H1 (cell line): ENCODE measurements at regions not wholly inside any gene's neighbourhood (a gene's known extent, or its start where the extent isn't known, plus 50 kb on each side); places are given as distances from the start of the nearest gene placed in this dataset.

Source experiments
- CTCF ChIA-PET: fragments of 300-600 bp; sonication (Branson Sonifier 250); formaldehyde crosslinking; loops from one replicate; lab custom pipeline; 2021; ENCODE audit not compliant: partially characterized antibody; lab: Charles Lee
- POLR2A ChIA-PET: fragments of 300-600 bp; sonication (Branson Sonifier 250); formaldehyde crosslinking; loops from one replicate; lab custom pipeline; 2021; ENCODE audit warnings: inconsistent platforms; ENCODE audit not compliant: partially characterized antibody; lab: Charles Lee
- DNase-seq, 2 experiments: peaks; one replicate each; pipeline versions ENCODE4 v3.0.0 to v3.0.0-alpha.2; 2010 to 2022; ENCODE audit warnings: low spot score in 2 of 2, low read depth in 1 of 2, mixed read lengths in 1 of 2
- FAIRE-seq: peaks from 2 replicates; lab custom pipeline; 2011; peaks lifted over from hg19 to GRCh38; lab: Jason Lieb, UNC
- H2AFZ ChIP-seq: 2 replicates; pipeline ENCODE4 v1.8.1; 2012; ENCODE audit warnings: low read length, inconsistent platforms
- H2AK5ac ChIP-seq: 2 replicates; pipeline ENCODE4 v1.6.1; 2013; ENCODE audit warnings: low read depth, low read length
- H2BK120ac ChIP-seq: replicated peaks from 2 replicates; pipeline ENCODE3; 2013; ENCODE audit warnings: low read depth, low read length, inconsistent platforms
- H2BK12ac ChIP-seq: 2 replicates; pipeline ENCODE4 v1.6.1; 2013; ENCODE audit warnings: low read depth, low read length
- H2BK15ac ChIP-seq: 2 replicates; pipeline ENCODE4 v1.6.1; 2013; ENCODE audit warnings: low read length
- H2BK20ac ChIP-seq: 2 replicates; pipeline ENCODE4 v1.6.1; 2013; ENCODE audit warnings: low read length
- H2BK5ac ChIP-seq: 2 replicates; pipeline ENCODE4 v1.6.1; 2013; ENCODE audit warnings: low read depth, low read length
- H3K14ac ChIP-seq: 2 replicates; pipeline ENCODE4 v1.6.1; 2013; ENCODE audit warnings: inconsistent platforms; ENCODE audit not compliant: insufficient read length
- H3K18ac ChIP-seq: 2 replicates; pipeline ENCODE4 v1.6.1; 2013; ENCODE audit warnings: low read length; ENCODE audit errors: extremely low read depth
- H3K23ac ChIP-seq: 2 replicates; pipeline ENCODE4 v1.6.1; 2013; ENCODE audit warnings: inconsistent platforms; ENCODE audit not compliant: insufficient read length
- H3K23me2 ChIP-seq: 2 replicates; pipeline ENCODE4 v1.6.1; 2013; ENCODE audit warnings: low read depth, low read length
- H3K27ac ChIP-seq: 2 replicates; pipeline ENCODE4 v1.6.1; 2011; ENCODE audit warnings: low read depth, low read length, inconsistent platforms
- H3K27me3 ChIP-seq, 4 experiments: replicated peaks in 1 of 4; 1 replicate in 1 of 4; 2 replicates in 3 of 4; pipeline versions ENCODE4 v1.6.1 to v1.8.1; 2011 to 2013; ENCODE audit warnings: low read length in 3 of 4, mild to moderate bottlenecking in 3 of 4, inconsistent platforms in 2 of 4, mixed read lengths in 2 of 4, moderate library complexity in 1 of 4; ENCODE audit not compliant: control insufficient read depth in 3 of 4, insufficient read depth in 3 of 4; ENCODE audit errors: extremely low read depth in 1 of 4
- H3K36me3 ChIP-seq, 4 experiments: 2 replicates each; pipeline versions ENCODE4 v1.6.1 to v1.8.1; 2011 to 2013; ENCODE audit warnings: mild to moderate bottlenecking in 4 of 4, low read length in 3 of 4, moderate library complexity in 2 of 4, control low read depth in 1 of 4, inconsistent platforms in 1 of 4; ENCODE audit not compliant: insufficient read depth in 4 of 4, control insufficient read depth in 2 of 4
- H3K4ac ChIP-seq: replicated peaks from 2 replicates; pipeline ENCODE3; 2013; ENCODE audit warnings: low read length, low read depth, mixed read lengths, inconsistent platforms; ENCODE audit not compliant: insufficient read length
- H3K4me1 ChIP-seq, 4 experiments: replicated peaks in 1 of 4; 1 replicate in 1 of 4; 2 replicates in 3 of 4; pipeline versions ENCODE4 v1.6.1 to v1.8.1; 2011 to 2013; ENCODE audit warnings: low read length in 3 of 4, inconsistent platforms in 2 of 4, mixed read lengths in 1 of 4; ENCODE audit not compliant: insufficient read depth in 4 of 4, control insufficient read depth in 3 of 4
- H3K4me2 ChIP-seq, 2 experiments: 2 replicates each; pipeline versions ENCODE4 v1.6.1 to v1.8.1; 2011 to 2013; ENCODE audit warnings: low read depth in 2 of 2, low read length in 2 of 2, control low read depth in 1 of 2, inconsistent platforms in 1 of 2, mild to moderate bottlenecking in 1 of 2; ENCODE audit not compliant: insufficient read depth in 1 of 2
- H3K4me3 ChIP-seq, 4 experiments: fragments of 200-600, 300-600 bp in 1 of 4; sonication (generic), shearing (Covaris generic), sonication (Bioruptor Twin) in 1 of 4; 2 replicates each; pipeline versions ENCODE4 v1.5.1 to v1.8.1; 2011 to 2016; ENCODE audit warnings: low read length in 4 of 4, low read depth in 3 of 4, control low read depth in 2 of 4, inconsistent platforms in 2 of 4, mild to moderate bottlenecking in 2 of 4, mixed read lengths in 1 of 4, moderate library complexity in 1 of 4; ENCODE audit not compliant: insufficient read depth in 2 of 4; ENCODE audit errors: extremely low read depth in 1 of 4
- H3K56ac ChIP-seq: replicated peaks from 2 replicates; pipeline ENCODE3; 2013; ENCODE audit warnings: low read depth, mild to moderate bottlenecking, mixed read lengths, low read length, inconsistent platforms; ENCODE audit not compliant: insufficient read length
- H3K79me1 ChIP-seq: 2 replicates; pipeline ENCODE4 v1.6.1; 2013; ENCODE audit warnings: low read depth, low read length, control low read depth
- H3K79me2 ChIP-seq, 2 experiments: 2 replicates each; pipeline versions ENCODE4 v1.6.1 to v1.8.1; 2012 to 2013; ENCODE audit warnings: low read length in 2 of 2, mild to moderate bottlenecking in 2 of 2, inconsistent platforms in 1 of 2; ENCODE audit not compliant: insufficient read depth in 2 of 2, control insufficient read depth in 1 of 2
- H3K9ac ChIP-seq, 4 experiments: replicated peaks in 1 of 4; 1 replicate in 1 of 4; 2 replicates in 3 of 4; pipeline versions ENCODE4 v1.6.1 to v1.8.1; 2011 to 2013; ENCODE audit warnings: low read depth in 3 of 4, low read length in 3 of 4, control low read depth in 2 of 4, mild to moderate bottlenecking in 2 of 4, moderate library complexity in 2 of 4, inconsistent platforms in 1 of 4; ENCODE audit errors: extremely low read depth in 1 of 4
- H3K9me3 ChIP-seq, 2 experiments: 2 replicates each; pipeline versions ENCODE4 v1.6.1 to v1.8.1; 2012 to 2013; ENCODE audit warnings: mild to moderate bottlenecking in 2 of 2, moderate library complexity in 2 of 2, control low read depth in 1 of 2, inconsistent platforms in 1 of 2, low read depth in 1 of 2, low read length in 1 of 2, mixed read lengths in 1 of 2; ENCODE audit not compliant: insufficient read depth in 2 of 2
- H4K20me1 ChIP-seq, 2 experiments: replicated peaks in 1 of 2; 2 replicates each; pipeline versions ENCODE3 to v1.8.1; 2011 to 2013; ENCODE audit warnings: inconsistent platforms in 2 of 2, low read length in 2 of 2, mild to moderate bottlenecking in 1 of 2; ENCODE audit not compliant: insufficient read depth in 2 of 2, control insufficient read depth in 1 of 2
- H4K5ac ChIP-seq: 2 replicates; pipeline ENCODE4 v1.6.1; 2013; ENCODE audit warnings: low read length, low read depth, mixed read lengths, inconsistent platforms; ENCODE audit not compliant: insufficient read length
- H4K8ac ChIP-seq: 2 replicates; pipeline ENCODE4 v1.8.0; 2013; ENCODE audit warnings: mild to moderate bottlenecking, moderate library complexity, low read length, inconsistent platforms; ENCODE audit not compliant: insufficient read depth; ENCODE audit errors: extremely low read depth
- H4K91ac ChIP-seq: replicated peaks from 2 replicates; pipeline ENCODE3; 2013; ENCODE audit warnings: low read length, mixed read lengths, inconsistent platforms; ENCODE audit not compliant: insufficient read length
- CHD2 ChIP-seq: IDR thresholded peaks from 2 replicates; pipeline ENCODE4 v1.6.1; 2012; ENCODE audit warnings: low read length, improper control_type of control experiment
- KDM1A ChIP-seq: fragments of 200-600, 300-600 bp; sonication (generic); IDR thresholded peaks from 2 replicates; pipeline ENCODE4 v1.7.1; 2016; ENCODE audit warnings: mild to moderate bottlenecking, low read length, borderline replicate concordance
- POU5F1 ChIP-seq: IDR thresholded peaks from 2 replicates; pipeline ENCODE4 v1.6.1; 2011; ENCODE audit warnings: low read depth, mild to moderate bottlenecking, low read length, moderate library complexity
- SIX5 ChIP-seq: IDR thresholded peaks from 2 replicates; pipeline ENCODE4 v1.6.1; 2011; ENCODE audit warnings: mild to moderate bottlenecking, low read depth, low read length
- TAF1 ChIP-seq: IDR thresholded peaks from 2 replicates; pipeline ENCODE4 v1.6.1; 2011; ENCODE audit warnings: mild to moderate bottlenecking, low read depth, low read length
- WGBS, 2 experiments: shearing (Covaris generic) in 1 of 2; methylation state at CpG; one replicate each; pipeline versions ENCODE4 v1.1.6 to v1.1.7; 2013 to 2015; ENCODE audit warnings: low lambda C conversion rate in 2 of 2, mixed read lengths in 2 of 2, inconsistent platforms in 1 of 2, low coverage in 1 of 2, missing lambda C conversion rate in 1 of 2; ENCODE audit not compliant: insufficient replicate concordance in 2 of 2, insufficient coverage in 1 of 2, insufficient read length in 1 of 2; ENCODE audit errors: extremely low coverage in 1 of 2, missing lambda C conversion rate in 1 of 2; 5-methylcytosine and 5-hydroxymethylcytosine counted together

DNA sequence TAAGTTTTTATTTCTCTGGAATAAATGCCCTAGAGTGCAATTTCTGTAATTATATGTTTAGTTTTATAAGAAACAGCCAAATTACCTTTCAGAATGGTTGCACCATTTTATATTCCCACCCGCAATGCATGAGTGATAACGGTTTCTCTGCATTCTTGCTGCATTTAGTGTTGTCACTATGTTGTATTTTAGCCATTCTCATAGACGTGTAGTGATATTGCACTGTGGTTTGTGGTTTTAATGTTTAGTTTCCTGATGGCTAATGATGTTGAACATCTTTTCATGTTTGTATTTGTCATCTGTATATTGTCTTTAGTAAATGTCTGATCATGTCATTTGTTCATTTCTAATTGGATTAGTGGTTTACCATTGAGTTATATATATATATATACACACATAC lies 73.0 kb upstream of the GOLIM4 start:
- no peak for TF ChIP-seq KDM1A
- TF ChIP-seq CHD2, result no peak
- no peak for TF ChIP-seq POU5F1
- no peak for TF ChIP-seq SIX5
- TF ChIP-seq TAF1, result no peak
- no peaks in the 10 kb centered on the region for H3K27me3 ChIP-seq
- CTCF ChIA-PET, result interaction anchor here (1.2 to 4.8 kb wide), 4 partner anchors 14 to 679 kb away, joined by 3 to 41 read pairs (median 7); no protein-coding TSS in a partner anchor
- no peak overlapping the region for H2BK15ac ChIP-seq
- H3K79me2 ChIP-seq, result no peaks in the 10 kb centered on the region
- no peak overlapping the region for H4K5ac ChIP-seq
- H2BK20ac ChIP-seq, result no peak overlapping the region
- no peak overlapping the region for H2AFZ ChIP-seq
- H3K9ac ChIP-seq, result no peak overlapping the region
- POLR2A ChIA-PET, result no interaction called here
- H3K18ac ChIP-seq, result no peak overlapping the region
- no peak overlapping the region for H3K14ac ChIP-seq
- no peak overlapping the region for H2AK5ac ChIP-seq
- no peak overlapping the region for H3K4me3 ChIP-seq
- H3K23ac ChIP-seq, result no peak overlapping the region
- H3K27ac ChIP-seq, result no peak overlapping the region
- no peak for FAIRE-seq
- no peak overlapping the region for H4K8ac ChIP-seq
- no peak for DNase-seq
- H3K36me3 ChIP-seq, result no peaks in the 10 kb centered on the region
- H3K4ac ChIP-seq, result no peak overlapping the region
- no peak overlapping the region for H2BK12ac ChIP-seq
- no peaks in the 10 kb centered on the region for H3K4me1 ChIP-seq
- WGBS, 2 experiments, result 80% methylated on average over 3 of the region's 3 CpGs; no CpG with 5 or more reads in 1 of the 2 experiments
- H3K4me2 ChIP-seq, result no peak overlapping the region
- no peak overlapping the region for H4K91ac ChIP-seq
- H3K23me2 ChIP-seq, result no peaks in the 10 kb centered on the region
- no peak overlapping the region for H3K56ac ChIP-seq
- H3K79me1 ChIP-seq, result no peaks in the 10 kb centered on the region
- no peak overlapping the region for H2BK5ac ChIP-seq
- H3K9me3 ChIP-seq, result no peaks in the 10 kb centered on the region
- H4K20me1 ChIP-seq, result no peaks in the 10 kb centered on the region
- H2BK120ac ChIP-seq, result no peak overlapping the region
